ENCODE measurements at regions not wholly inside any gene's neighbourhood (a gene's known extent, or its start where the extent isn't known, plus 50 kb on each side); places are given as distances from the start of the nearest gene placed in this dataset.

DNA sequence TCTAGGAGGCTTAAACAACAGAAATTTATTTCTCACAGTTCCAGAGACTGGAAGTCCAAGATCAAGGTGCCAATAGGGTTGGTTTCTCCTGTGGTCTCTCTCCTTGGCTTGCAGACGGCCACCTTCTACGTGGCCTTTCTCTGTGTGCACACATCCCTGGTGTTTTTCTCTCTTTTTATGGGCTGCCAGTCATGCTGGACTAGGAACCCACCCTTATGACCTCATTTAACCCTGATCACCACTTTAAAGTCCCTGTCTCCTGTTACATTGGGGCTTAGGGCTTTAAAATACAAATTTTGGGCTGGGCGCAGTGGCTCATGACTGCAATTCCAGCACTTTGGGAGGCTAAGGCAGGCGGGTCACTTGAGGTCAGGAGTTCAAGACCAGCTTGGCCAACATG, 157.1 kb downstream of the TLE1 start:
- DNase-seq (ENCODE audit: low read depth in 3 of 3, low spot score in 2 of 3) = no peak

DNA sequence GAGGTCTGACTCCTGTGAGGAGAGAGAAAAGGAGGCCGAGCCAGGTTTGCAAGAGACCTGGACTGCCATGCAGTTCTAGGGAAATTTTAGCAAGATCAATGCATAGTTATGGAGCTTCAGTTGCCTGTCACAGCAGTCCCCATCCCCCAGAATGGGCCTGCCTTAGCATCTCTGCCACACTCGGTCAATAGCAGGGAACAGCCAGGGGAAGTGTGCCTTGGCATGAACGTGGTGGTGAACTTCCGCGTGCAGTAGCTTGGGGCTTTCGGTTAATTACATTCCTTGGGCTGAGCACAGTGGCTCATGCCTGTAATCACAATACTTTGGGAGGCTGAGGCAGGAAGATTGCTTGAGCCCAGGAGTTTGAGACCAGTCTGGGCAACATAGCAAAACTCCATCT, 157.8 kb downstream of the TLE1 start:
- no peak for DNase-seq (ENCODE audit: low read depth in 3 of 3, low spot score in 2 of 3)

DNA sequence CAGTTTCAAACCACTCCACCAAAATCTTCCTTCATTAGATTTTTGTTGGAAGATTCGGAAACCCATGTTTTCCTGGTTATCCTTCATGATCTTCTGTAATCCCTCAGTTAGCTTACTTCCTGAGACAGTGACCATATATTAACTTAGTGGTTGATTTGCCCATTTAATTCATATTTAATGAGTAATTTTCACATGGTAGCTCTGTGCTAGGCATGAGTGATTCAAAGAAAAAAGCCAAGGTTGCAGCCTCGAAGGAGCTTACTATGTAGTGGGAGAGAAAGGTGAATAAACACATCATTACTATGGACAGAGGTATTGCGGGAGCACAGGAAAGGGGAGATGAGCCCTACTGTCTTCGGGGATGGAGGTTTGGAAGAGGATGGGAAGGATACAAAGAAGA, 158.5 kb downstream of the TLE1 start:
- no peak for DNase-seq (ENCODE audit: low read depth in 3 of 3, low spot score in 2 of 3)

DNA sequence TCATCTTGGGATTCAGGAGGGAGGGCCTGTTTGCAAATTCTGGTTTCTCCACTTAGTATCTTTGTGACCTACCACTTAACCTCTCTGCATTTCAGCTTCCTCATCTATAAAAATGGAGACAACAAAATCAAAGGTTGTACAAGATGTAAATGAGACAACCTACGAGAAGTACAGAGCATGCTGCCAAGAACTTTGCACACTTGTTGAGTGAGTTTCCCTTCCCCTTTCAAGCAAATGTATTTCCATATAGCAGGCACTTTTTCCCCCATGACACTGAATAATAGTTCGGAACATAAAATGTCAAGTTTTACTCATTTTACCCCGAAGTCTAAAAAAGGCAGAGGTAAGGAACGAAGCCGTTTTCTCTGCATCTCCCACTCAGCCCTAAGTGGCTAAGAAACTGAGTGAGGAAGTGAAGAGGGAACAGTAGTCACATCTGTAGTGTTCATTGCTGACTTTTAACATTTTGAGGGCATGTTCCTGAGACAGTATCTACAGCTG, 159.0 kb downstream of the TLE1 start:
- no peak for DNase-seq (ENCODE audit: low read depth in 3 of 3, low spot score in 2 of 3)

DNA sequence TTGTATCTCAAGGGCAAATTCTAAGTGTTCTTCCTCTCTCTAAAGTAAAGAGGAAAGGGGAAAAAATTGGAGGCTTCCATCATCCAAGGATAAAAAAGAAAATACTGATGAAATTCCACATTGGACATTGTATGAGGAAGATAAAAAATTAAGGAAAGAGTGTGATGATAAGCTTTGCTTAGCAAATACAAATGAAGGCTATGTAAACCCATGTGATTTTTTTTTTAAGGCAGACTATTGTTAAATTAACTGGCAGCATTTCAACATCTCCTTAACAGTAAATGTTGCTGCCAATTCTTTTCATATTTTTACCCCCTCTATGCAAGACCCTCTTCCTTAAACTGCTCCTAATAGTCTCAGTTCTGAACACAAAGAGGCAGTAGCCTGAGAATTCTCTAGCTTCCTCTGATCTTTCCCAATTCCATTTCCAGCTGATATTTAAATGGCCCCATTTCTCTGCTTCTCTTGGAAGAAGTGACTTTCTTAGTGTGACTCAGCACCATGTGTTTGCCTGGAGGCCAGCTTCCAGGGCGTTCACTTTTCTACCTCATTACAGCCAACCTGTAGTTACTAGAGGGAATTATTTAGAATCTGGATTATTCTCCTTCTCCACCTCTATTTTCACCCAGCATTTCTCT, 159.7 kb downstream of the TLE1 start:
- no peak for DNase-seq (ENCODE audit: low read depth in 3 of 3, low spot score in 2 of 3)

DNA sequence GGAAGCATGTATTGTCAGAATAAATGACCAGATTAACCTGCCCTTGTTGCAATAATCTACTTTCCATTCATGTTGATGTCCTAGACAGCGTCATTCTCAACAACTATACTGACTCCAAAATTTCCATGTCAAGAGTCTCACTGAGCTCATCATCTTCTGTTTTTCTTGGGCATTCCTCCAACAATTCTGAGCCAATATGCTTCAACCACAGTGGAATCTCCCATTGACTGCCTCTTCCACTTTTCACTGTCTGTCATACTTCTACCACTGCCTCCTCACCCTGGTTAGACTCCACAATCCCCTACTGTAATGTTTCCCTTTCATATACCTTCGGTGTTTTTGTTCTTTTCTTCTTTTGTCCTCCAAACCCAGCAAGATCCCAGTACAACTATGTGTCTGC, 162.8 kb downstream of the TLE1 start:
- DNase-seq (ENCODE audit: low read depth in 3 of 3, low spot score in 2 of 3) = no peak

DNA sequence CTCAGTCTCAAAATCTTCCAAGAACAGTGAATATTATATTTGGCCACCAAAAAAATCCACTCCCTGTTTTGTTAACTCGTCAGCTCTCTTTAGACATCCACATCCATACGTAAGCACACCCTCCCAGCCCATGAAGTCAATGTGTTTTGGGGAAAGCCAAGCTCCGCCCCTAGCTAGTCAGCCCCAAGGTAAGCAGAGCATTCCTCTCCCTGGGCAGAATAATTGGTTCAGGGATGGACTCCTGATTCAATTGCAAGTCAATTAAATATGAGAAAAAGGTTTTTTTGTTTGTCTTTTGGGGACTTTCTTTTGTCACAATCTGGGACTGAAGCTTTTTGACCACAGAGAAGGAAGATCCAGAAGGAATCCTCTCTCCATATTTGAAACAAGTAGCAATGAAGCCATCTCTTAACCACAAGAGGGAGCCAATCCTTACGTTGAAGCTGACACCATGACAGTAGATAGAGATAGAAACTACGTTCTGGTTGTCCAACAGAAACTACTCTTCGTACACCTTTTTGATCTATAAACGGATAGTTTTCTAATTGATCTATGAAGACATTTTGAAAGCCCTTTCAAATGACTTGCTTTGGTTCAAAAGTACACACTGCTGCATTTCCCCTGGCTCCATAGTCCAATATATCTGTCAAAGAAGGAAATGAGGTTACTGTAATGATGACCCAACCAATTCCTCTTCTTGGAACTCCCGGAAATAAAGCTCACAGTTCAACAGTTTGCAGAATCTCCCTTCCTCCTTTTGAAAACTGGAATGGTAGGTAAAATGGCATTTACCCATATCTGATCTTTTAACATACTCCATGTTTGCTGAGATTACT, 166.4 kb downstream of the TLE1 start:
- no peak for DNase-seq (ENCODE audit: low read depth in 3 of 3, low spot score in 2 of 3)

DNA sequence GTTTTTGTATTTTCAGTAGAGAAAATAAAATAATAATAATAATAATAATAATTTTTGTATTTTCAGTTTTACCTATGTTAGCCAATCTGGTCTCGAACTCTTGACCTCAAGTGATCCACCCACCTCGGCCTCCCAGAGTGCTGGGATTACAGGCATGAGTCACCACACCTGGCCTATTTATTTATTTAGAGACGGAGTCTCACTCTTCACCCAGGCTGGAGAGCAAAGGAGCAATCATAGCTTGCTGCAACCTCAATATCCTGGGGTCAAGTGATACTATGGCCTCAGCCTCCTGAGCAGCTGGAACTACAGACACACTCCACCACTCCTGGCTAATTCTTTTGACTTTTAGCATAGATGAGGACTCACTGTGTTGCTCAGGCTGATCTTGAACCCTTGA, 167.5 kb downstream of the TLE1 start:
- DNase-seq (ENCODE audit: low read depth in 3 of 3, low spot score in 2 of 3) = no peak

DNA sequence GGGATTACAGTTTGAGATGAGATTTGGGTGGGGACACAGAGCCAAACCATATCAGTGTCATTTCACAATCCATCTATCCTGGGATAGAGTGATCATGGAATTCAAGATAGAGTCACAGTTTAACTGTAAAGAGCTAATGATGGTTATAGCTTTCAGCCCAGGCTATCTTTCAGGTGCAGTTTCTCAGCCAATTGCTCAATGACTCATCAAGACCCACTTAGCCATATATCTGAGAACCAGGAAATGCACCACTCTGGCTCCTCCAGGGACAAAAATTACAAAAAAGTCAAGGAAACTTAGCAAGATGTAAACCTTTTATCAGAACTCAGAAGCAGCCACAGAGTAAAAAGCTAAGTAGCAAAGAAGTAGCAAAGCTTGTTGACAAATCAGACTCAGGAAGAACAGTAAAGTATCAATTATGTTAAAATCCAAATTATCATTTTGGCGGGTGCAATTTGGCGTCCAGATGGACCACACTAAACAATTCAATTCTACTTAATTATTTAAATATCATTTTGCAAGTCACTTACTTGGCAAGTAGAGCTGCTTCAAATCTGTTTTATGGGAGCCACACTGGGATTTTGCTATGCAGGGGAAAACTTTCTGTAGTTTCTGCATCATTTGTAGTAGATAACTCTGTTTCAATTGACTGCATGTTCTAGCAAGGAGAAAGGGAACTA, 169.4 kb downstream of the TLE1 start:
- no peak for DNase-seq (ENCODE audit: low read depth in 3 of 3, low spot score in 2 of 3)

DNA sequence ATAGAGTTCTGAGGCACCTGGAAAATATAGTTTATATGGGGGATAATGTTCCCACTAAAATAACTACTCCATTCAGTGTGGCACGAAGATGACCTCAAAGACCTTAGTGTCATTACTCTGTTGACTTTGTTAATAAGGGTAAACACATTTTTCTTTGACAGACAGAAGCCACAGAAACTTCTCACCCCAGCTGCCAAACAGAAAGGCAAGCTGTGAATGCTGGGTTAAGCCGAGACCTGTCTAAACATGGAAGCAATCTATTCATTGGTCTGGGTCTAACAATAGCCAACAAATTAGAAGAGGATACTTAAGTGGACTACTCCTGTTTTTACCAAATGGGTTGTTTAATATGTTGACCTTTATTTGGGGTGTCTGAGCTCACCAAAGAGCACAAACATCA, 171.4 kb downstream of the TLE1 start:
- no peak for DNase-seq (ENCODE audit: low read depth in 3 of 3, low spot score in 2 of 3)

DNA sequence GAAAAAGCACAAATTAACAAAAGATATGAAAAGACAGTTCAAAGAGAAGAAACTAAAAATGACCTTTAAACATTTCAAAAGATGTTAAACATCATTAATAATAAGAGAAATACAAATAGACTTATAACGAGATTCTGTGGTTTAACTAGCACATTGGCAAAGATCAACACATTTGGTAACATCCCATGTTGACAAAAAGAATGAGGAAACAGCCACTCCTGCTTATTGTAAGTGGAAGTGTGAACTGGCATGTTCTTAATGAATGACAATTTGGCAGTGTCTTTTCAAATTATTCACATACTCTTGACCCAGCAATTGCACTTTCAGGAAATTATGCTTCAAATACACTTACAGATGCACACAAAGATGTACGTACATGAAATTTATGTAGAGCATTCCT, 176.3 kb downstream of the TLE1 start:
- no peak for DNase-seq (ENCODE audit: low read depth in 3 of 3, low spot score in 2 of 3)

DNA sequence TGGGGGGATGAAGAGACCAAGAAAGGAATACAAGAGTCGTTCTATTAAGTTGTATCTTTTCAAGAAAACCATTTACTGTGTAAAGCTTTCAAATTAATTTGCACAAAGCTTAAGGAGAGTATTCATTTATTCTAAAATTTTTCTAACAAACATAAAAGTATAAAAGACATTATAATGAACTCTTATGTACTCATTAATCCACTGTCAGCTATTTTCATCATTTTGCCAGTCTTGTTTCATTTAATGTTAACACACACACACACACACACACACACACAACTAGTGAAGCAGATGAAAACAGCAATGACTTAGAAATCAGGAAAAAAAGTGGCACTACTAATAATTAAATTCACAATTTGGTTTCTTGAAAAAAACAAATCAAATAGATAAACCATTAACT, 176.7 kb downstream of the TLE1 start:
- no peak for DNase-seq (ENCODE audit: low read depth in 3 of 3, low spot score in 2 of 3)

DNA sequence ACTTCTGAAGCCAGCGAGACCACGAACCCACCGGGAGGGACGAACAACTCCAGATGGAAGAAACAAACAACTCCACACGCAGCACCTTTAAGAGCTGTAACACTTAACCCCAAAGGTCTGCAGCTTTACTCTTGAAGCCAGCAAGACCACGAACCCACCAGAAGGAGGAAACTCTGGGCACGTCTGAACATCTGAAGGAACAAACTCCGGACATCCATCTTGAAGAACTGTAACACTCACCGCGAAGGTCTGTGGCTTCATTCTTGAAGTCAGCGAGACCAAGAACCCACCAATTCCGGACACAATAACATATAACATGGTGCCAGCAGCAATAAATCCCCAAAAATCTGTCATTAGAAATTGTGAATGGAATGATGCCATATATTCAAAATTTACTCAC, 180.9 kb downstream of the TLE1 start:
- DNase-seq (ENCODE audit: low read depth in 3 of 3, low spot score in 2 of 3) = no peak

DNA sequence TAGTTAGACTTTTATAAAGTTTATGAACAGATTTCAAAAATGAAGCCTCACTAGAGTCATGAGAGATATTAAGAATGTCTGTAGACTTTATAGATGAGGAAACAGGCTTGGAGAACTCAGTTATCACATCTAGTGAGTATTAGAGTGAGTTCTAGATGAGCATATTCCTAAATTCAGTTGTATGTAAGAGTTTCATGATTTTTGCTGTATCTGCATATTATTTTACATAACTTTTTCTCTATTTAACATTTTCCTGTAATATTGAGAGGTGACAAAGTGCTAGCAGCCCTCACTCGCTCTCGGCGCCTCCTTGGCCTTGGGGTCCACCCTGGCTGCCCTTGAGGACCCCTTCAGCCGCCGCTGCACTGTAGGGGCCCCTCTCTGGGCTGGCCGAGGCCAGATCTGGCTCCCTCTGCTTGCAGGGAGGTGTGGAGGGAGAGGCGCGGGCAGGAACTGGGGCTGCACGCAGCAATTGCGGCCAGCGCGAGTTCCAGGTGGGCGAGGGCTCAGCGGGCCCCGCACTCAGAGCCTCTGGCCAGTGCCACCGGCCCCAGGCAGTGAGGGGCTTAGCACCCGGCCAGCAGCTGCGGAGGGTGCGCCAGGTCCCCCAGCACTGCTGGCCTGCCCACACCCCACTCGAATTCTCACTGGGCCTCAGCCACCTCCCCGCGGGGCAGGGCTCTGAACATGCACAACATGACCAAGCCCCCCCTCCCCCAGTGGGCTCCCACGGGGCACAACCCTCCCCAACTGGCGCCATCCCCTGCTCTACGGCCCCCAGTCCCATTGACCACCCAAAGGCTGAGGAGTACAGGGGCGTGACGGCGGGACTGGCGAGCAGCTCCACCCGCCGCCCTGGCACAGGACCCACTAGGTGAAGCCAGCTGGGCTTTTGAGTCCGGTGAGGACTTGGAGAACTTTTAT, 182.1 kb downstream of the TLE1 start:
- DNase-seq (ENCODE audit: low read depth in 3 of 3, low spot score in 2 of 3) = no peak

DNA sequence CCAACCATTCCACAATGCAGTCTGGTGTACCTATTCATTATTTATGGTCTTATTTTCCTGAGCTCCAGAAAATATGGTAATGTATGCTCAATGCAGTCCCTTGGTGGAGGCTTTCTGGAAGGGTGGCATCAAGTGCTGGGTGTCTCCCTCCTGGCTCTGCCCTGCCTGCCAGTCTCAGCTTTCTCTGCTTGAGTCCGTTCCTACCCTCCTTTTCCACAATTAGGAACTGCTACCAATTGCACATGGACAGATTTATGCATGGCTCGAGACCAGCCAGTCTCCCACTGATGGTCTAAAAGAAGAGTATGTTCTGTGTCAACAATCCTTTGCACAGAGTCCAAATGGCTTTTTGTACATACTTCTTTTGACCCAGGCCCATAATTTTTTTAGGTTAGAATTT, 189.8 kb downstream of the TLE1 start:
- DNase-seq (ENCODE audit: low read depth in 3 of 3, low spot score in 2 of 3) = no peak

DNA sequence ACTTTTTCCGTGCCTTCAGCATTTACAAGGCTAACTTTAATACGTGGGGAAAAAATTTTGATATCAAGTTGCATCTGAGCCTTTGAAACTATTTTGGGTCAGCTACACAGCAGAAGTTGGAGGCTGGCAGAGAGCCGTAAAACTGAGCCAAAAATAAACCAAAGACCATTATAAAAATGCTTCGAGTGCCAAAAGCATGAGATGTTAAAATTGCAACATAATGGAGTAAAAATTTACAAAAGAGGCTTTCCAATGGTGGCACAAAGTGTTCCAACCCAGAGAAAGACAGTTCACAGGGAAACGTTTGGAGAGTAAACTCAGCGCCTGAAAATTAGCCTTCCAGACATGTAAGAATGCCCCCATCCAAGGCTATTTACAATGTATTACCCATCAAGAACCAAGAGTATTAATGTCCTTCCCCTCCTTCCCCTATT, 190.3 kb downstream of the TLE1 start:
- DNase-seq (ENCODE audit: low read depth in 3 of 3, low spot score in 2 of 3) = no peak

DNA sequence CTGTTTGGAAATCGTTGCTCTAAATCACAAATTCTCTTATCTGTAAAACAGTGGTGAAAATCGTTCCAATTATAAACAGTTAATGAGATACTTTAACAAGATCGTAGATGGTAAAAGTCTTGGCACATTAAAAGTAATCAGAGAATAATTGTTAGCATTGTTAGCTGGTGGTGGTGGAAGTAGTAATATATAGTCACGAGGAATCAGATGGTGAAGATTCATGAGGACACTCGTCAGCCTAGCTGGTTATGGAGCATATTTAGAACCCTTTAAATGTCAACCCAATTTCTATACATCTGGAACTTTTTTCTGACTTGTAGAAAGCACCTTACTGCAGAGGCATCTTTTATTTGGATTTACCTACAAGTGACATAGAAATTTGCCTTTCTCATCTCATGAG, 190.8 kb downstream of the TLE1 start:
- no peak for DNase-seq (ENCODE audit: low read depth in 3 of 3, low spot score in 2 of 3)

DNA sequence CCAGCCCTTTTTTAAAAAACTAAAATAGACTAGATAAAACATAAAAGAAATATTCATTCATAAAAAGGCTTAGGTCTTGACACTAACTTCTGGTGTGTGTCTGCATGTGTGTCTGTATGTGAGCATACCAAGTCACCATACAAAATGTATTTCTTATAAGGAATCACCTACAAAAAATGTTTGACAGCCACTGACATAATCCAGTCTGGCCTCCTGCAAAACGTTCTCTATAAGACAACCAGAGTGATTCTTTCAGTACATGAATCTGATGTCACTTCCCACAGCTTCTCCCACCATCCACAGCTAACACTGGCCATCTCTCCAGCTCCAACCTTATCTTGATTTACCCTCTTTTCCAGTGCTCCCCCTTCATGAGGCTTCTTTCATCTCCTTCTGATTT, 192.3 kb downstream of the TLE1 start:
- DNase-seq (ENCODE audit: low read depth in 3 of 3, low spot score in 2 of 3) = no peak

DNA sequence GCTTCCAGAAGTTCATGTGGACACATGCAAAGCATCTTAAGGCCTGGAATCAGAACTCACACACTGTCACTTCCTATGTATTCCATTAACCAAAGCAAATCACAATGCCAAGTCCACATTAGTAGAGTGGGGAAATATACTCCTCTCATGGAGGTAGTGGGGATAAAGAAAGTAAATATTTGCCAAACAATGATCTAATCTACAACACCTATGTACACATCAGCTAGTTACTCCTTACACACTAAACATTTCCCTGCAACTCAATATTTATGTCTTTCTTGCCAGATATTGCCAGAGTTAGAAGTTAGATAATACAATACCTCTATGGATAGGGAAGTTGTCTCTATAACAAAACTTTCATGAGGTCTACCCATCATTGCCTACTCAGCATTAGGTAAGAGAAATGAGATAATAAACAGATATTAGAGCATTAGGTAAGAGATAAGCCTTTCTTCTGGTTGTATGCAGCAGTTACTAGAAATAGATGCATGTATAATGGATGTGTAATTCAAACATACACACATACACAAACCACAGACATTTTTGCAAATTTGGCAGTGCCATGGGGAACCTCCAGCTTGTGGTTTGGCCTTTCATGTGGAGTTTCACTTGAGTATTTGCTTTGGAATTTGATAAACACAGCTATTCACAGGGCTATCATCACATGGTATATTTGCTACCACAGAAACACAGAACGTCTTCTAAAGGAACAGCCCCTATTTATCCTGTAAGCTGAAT, 196.5 kb downstream of the TLE1 start:
- no peak for DNase-seq (ENCODE audit: low read depth in 3 of 3, low spot score in 2 of 3)
